ENCODE measurements at regions not wholly inside any gene's neighbourhood (a gene's known extent, or its start where the extent isn't known, plus 50 kb on each side); places are given as distances from the start of the nearest gene placed in this dataset.

DNA sequence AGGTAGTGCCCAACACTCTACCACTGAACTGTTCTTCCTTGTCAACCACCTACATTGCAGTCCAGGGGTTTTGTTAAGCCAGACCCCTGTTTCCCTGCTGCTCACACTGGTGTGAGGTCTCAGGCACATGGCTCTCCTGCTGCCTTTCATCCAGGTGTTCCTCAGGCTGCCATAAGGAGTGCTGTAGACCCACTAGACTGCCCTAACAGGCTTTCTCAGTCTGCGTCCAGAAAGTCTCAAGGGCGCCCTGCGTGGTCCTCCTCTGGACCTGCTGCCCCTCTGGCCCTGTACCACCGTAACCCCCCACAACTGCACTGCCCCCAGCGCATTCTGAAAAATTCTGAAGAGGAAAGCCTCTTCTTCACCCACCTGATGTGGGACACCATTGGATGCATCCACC, 225.7 kb upstream of the ANKRD30A start:
- no peak overlapping the region for H3K4me3 Mint-ChIP-seq
- Histone ChIP-seq H3K79me2 (ENCODE audit: insufficient read depth, low read length) (no peaks in the 10 kb centered on the region), H4K20me1 (ENCODE audit: insufficient read depth, low read length) (no peaks in the 10 kb centered on the region), H3K27me3 (ENCODE audit: control insufficient read depth in 2 of 2, insufficient read depth in 2 of 2, low read length in 2 of 2) (no peaks in the 10 kb centered on the region), H3K4me3 (replicated peaks in 1 of 3; ENCODE audit: low read depth in 2 of 3, low read length in 3 of 3) (no peak overlapping the region), H3K4me2 (replicated peaks; ENCODE audit: extremely low read depth, low read length, poor library complexity, severe bottlenecking) (no peak overlapping the region), H3K9ac (ENCODE audit: insufficient read depth, low read length, poor library complexity, severe bottlenecking) (no peak overlapping the region), H3K27ac (ENCODE audit: low read depth in 1 of 2, low read length in 2 of 2) (no peak overlapping the region), H2AFZ (ENCODE audit: insufficient read depth, low read depth, low read length, poor library complexity, severe bottlenecking) (no peak overlapping the region), H3K36me3 (replicated peaks in 1 of 2; ENCODE audit: control insufficient read depth in 1 of 2, insufficient read depth in 2 of 2, low read length in 2 of 2) (no peaks in the 10 kb centered on the region), H3K9me3 (replicated peaks in 1 of 2; ENCODE audit: control insufficient read depth in 1 of 2, insufficient read depth in 1 of 2, low read length in 2 of 2) (peaks cover 0 to 10% of the 10 kb centered on the region in 2 donors), H3K4me1 (ENCODE audit: control insufficient read depth in 1 of 2, insufficient read depth in 2 of 2, low read length in 2 of 2) (no peaks in the 10 kb centered on the region)
- TF ChIP-seq, protein P1, sequence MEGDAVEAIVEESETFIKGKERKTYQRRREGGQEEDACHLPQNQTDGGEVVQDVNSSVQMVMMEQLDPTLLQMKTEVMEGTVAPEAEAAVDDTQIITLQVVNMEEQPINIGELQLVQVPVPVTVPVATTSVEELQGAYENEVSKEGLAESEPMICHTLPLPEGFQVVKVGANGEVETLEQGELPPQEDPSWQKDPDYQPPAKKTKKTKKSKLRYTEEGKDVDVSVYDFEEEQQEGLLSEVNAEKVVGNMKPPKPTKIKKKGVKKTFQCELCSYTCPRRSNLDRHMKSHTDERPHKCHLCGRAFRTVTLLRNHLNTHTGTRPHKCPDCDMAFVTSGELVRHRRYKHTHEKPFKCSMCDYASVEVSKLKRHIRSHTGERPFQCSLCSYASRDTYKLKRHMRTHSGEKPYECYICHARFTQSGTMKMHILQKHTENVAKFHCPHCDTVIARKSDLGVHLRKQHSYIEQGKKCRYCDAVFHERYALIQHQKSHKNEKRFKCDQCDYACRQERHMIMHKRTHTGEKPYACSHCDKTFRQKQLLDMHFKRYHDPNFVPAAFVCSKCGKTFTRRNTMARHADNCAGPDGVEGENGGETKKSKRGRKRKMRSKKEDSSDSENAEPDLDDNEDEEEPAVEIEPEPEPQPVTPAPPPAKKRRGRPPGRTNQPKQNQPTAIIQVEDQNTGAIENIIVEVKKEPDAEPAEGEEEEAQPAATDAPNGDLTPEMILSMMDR (IDR thresholded peaks at IDR 0.05), result no peak
- peaks cover 7 to 20% (median 16%) of the 10 kb centered on the region in 7 donors for H3K9me3 Mint-ChIP-seq
- peaks cover 0 to 2% (median 0%) of the 10 kb centered on the region in 3 donors for H3K27me3 Mint-ChIP-seq (ENCODE audit: low read depth in 3 of 3)
- no peak for DNase-seq
- 67% methylated on average over 4 of the region's 5 CpGs for WGBS (ENCODE audit: insufficient coverage)
- no peaks in the 10 kb centered on the region for H3K36me3 Mint-ChIP-seq
- H3K27ac Mint-ChIP-seq, result no peak overlapping the region
- no peaks in the 10 kb centered on the region for H3K4me1 Mint-ChIP-seq
- intact Hi-C loops (cut with micrococcal nuclease), result no loop called here

DNA sequence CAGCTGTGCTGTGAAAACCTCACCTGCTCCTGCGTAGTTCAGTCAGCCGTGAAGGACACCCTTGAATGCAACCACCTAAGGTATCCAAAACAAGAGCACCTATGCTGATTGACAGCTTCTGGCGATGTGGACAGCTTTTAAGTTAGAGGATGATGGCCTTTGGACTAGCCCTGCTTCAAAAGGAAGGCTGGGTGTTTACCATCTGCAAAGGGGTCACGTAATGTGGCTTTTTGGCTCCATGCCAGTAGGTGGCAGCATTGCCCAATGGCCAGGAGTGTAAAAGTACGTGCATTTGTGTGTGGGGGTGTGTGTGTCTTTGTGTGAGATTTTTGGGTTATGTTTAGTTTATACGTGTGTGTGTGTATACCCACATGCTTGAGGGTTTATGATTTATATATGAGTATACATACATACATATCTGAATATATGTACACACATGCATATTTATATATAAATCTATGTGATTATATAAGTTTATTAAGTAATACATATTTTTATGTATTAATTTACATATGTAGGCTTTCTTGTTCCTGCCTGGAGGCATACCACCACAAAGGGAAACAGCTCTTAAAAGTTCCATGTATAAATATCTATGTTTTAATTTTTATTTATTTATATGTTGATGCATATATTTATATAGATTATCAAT, 236.3 kb upstream of the ANKRD30A start:
- 6% methylated on average over 2 of the region's 6 CpGs for WGBS (ENCODE audit: insufficient coverage)
- TF ChIP-seq, protein P1 (IDR thresholded peaks at IDR 0.05), result peak; percentile 23
- H3K9ac ChIP-seq (ENCODE audit: insufficient read depth, low read length, poor library complexity, severe bottlenecking), result no peak overlapping the region
- H3K36me3 ChIP-seq (replicated peaks in 1 of 2; ENCODE audit: control insufficient read depth in 1 of 2, insufficient read depth in 2 of 2, low read length in 2 of 2), result no peaks in the 10 kb centered on the region
- no peaks in the 10 kb centered on the region for H3K9me3 ChIP-seq (replicated peaks in 1 of 2; ENCODE audit: control insufficient read depth in 1 of 2, insufficient read depth in 1 of 2, low read length in 2 of 2)
- no peak overlapping the region for H3K4me2 ChIP-seq (replicated peaks; ENCODE audit: extremely low read depth, low read length, poor library complexity, severe bottlenecking)
- Mint-ChIP-seq H3K9me3 (no peaks in the 10 kb centered on the region), H3K4me3 (no peak overlapping the region), H3K36me3 (no peaks in the 10 kb centered on the region), H3K4me1 (no peaks in the 10 kb centered on the region), H3K27ac (no peak overlapping the region), H3K27me3 (ENCODE audit: low read depth in 3 of 3) (peaks cover 0 to 1% (median 0%) of the 10 kb centered on the region in 3 donors)
- H3K79me2 ChIP-seq (ENCODE audit: insufficient read depth, low read length), result no peaks in the 10 kb centered on the region
- no peaks in the 10 kb centered on the region for H3K27me3 ChIP-seq (ENCODE audit: control insufficient read depth in 2 of 2, insufficient read depth in 2 of 2, low read length in 2 of 2)
- intact Hi-C loops (cut with micrococcal nuclease), result no loop called here
- no peaks in the 10 kb centered on the region for H3K4me1 ChIP-seq (ENCODE audit: control insufficient read depth in 1 of 2, insufficient read depth in 2 of 2, low read length in 2 of 2)
- no peaks in the 10 kb centered on the region for H4K20me1 ChIP-seq (ENCODE audit: insufficient read depth, low read length)
- no peak for DNase-seq
- no peak overlapping the region for H3K27ac ChIP-seq (ENCODE audit: low read depth in 1 of 2, low read length in 2 of 2)
- no peak overlapping the region for H2AFZ ChIP-seq (ENCODE audit: insufficient read depth, low read depth, low read length, poor library complexity, severe bottlenecking)
- no peak overlapping the region for H3K4me3 ChIP-seq (replicated peaks in 1 of 3; ENCODE audit: low read depth in 2 of 3, low read length in 3 of 3)
